Nucleus accumbens (tissue), 56 donors: ENCODE measurements at regions not wholly inside any gene's neighbourhood (a gene's known extent, or its start where the extent isn't known, plus 50 kb on each side); places are given as distances from the start of the nearest gene placed in this dataset.
"Not testable (repeated sequence)": the region's sequence is repeated elsewhere in the genome, so short reads cannot be mapped to it uniquely, and the experiment has no call there.

ENCODE experiments used
- DNase-seq, 56 donors: peaks; one replicate each; lab custom pipeline; 2025; lab: John Stamatoyannopoulos, UW

DNA sequence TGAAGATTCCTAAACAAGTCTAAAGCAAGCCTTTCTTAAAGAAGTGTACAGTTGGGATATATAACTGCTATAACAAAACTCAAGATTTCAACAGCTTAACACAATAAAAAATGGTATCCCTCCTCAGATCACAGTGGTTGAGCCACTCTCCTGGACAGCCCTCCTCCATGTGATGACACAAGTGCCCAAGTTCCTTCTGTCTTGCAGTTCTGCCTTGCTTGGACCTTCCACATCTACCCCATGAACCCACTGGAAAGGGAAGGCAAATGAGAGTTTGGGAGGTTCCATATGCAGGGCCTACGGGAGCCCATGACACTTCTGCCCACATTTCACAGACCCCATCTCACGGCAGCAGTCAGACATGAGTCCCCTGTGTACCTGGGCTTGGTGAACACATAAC is 659.2 kb downstream of the UQCRFS1 start:
- DNase-seq = no peak

DNA sequence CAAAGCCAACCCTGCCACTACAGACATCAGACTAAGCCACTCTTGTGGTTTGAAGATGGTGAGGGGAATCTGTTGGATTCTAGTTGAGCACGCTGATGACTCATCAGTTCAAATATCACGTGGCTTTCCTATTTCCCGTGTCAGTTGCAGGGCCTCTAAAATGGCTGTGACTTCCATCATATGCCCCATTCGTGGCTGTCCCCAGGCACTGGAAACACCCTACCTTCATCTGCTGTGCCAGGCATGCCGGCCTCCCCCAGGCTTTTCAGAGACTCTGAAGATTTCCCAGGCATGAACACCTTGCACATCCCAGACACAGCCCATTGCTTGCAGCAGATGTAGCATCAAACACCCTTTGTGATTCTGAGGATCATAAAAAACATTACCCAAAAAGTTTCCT is 659.9 kb downstream of the UQCRFS1 start:
- DNase-seq = no peak

DNA sequence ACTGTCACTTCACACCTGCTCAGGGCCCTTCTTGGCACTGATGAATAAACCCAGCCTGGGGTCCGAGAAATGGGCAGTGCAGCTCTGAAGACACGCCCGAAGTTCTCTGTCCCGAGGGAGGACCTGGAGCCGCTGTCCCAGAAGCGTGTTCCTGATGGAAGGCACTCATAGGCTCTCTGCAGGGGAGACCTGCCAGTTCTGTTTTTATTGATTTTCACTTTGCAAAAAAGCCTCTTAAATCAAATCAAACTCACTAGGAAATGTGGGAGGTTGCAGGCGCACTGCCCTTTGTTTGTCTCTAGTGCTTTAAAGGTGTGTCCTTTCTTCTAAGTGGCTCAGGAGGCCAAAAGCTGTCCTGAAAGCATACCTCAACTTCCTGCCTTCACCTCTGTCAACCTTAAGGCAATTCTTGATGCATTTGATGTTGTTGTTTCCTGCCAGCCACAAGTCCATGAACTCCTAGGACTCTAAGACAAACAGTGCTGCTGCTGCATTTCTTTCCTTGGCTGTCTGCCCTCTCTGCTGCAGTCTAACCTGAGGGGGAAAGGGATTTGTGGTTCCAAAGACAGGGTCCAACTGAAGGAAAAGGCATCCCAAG is 663.2 kb downstream of the UQCRFS1 start:
- DNase-seq = no peak

DNA sequence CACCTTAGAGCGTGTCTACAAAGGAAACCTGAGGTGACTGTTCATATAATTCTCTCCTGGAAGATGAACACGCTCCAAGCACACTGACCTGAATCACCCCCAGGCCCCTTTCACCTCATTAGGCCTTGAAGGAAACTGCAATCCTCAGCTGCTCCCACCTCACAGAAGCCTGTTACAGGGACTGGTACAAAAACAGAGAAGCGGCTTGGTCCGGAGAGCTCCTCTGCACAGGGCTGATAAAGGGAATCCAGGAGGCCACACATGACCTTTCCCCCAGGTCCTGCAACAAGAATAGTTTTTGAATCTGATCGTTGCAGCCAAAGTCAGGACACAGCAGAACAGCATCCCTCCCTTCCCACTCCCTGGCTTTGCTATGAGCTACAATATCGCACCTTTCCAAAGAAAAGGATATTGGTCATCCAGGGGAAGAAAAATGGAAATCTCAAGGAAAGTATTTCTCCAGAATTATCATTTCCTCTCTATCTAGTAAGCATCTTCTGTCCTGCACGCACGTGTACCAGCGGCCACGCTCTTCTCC is 666.7 kb downstream of the UQCRFS1 start:
- DNase-seq = no peak

DNA sequence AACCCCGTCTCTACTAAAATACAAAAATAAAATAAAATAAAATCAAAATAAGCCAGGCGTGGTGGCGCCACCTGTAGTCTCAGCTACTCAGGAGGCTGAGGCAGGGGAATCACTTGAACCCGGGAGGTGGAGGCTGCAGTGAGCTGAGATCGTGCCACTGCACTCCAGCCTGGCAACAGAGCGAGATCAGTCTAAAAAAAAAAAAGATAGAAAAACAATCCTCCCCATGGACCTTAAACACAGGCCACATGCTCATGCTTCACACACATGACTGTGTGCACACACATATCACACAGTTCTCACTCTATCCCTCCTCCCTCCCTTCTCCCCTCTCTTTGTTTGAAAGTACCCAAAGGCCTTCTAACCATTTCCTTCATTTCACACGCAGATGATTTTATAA is 667.6 kb downstream of the UQCRFS1 start:
- not testable (repeated sequence) for DNase-seq

DNA sequence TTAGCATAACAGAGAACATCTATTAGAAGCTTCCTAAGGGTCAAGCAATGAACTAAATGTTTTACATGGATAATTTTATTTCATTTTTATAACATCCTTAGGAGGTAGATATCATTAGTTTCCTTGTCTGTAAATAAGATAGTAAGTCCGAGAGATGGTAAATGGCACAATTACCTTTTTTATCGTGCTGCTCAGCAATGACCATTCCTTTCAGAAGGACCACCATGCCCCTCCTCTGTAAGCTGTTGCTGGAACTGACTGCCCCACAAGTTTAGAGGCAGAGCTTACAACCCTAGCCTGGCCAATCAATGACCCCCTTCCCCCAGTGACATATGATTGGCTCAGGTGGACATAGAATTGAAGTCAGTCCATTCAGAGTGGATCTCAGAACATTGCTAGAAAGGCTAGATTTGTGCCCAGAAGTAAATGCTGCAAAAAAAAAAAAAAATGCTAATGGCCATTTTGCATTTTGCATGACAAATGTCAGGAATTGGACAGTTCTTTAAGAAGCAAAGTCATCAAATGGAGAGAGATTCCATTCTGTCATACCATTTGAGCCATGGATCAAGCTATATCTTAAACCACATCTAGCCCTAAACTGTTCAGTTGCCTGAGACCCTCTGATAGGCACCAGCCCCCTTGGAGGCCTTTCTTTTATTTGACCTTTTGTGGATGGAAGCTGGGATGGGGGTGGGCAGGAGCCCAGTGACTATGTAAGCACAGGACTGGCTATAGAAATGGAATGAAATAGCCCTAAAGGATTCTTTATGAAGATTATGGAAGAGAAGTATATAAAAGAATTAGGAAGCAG is 668.3 kb downstream of the UQCRFS1 start:
- DNase-seq = no peak

DNA sequence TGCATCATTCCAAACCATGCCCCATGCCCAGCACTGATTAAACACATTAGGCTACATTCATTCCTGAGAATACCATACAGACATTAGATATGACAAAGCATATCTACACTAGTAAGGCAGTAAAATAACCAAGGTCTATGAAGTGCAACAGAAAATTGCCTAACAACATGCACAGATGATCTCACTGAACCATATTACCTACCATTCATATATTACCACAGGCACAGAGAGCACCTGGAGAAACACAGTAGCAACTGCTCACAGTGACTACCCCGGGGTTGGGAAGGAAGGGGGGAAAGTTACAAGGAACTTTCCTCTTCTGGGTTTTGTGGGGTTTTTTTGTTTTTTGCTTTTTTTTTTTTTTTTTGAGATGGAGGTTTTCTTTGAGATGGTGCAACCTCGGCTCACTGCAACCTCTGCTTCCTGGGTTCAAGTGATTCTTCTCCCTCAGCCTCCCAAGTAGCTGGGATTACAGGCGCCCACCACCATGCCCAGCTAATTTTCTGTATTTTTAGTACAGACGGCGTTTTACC is 669.6 kb downstream of the UQCRFS1 start:
- no peak for DNase-seq

DNA sequence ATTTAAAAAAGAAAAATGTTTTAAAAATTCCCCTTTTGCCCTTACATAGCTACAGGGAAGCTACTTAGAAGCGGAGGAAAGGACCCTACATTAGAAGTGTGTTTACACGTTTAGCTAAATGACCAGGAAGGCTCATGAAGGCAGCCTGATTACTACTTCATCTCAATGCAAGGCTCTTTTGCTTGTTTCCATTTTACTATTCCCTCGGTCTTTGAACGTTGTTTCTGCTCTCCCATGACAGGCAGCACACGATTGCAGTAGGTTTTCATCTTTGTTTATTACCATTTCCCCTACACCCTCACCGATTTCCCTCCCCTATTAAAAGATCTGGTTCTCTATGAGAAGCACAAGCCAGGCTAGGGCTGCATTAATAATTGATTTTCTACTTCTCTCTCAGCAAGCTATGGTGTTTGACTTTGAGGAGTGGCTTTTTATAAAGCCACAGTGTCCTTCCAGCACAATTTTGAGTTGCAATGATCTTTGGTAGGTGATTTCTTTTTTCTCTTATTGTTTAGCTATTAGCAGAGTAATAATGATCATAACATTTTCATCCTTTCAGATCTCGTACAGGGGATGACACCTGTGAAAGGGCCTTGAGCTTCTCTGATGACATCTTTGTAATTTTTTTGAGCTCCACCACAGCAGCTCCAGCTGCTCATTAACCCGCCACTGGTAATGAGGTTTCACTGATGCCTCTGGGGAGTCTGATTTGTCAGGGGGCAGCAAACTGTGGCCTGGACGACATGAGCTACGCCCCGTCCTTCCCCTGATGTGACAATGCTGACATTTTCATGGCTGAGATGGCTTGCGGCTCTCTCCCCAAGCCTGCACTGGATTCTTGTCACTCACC is 670.3 kb downstream of the UQCRFS1 start:
- DNase-seq = no peak

DNA sequence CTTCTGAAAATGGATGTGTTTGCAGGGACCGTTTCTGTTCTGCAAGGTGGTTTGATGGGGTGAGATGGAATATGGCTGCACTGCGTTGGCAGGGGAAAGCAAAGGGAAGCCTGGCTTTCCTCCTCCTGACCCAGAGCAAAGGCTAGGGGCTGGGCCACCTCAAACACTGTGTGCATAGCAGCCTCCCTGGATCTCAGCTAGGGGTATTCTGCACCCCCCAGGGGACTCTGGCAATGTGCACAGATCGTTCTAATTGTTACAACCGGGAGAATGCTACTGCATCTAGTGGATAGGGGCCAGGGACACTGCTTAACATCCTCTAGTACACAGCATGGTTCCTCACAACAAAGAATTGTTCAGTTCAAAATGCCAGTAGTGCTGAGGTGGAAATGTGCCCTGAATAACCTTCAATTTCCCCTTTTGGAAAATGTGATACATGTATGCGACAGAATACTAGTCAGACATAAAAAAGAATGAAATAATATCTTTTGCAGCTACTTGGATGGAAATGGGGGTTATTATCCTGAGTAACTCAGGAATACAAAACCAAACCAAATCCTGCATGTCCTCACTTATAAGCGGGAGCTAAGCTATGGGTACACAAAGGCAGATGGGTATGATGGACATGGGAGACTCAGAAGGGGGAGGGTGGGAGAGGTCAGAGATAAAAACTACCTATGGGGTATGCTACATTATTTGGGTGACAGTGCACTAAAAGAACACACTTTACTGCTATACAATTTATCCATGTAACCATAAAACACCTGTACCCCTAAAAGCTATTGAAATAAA is 671.2 kb downstream of the UQCRFS1 start:
- no peak for DNase-seq

DNA sequence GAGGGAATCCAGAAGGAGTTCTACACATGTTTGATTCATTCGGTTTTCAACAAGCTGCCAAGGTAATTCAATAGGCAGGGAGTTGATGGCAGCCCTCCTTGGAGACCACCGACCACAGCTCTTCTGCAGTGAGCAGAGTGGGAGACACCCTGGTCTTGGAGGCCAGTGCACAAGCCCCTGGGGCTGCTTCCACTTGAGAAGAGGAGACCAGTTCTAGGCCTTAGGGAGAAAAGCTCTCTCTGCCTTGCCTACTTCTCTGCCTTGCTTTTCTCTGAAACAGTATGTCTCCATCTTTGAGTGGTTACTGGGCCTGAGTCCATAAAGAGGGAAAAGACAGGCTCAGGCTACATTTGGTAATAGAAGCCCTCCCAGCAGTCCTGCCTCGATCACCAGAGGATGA is 671.9 kb downstream of the UQCRFS1 start:
- no peak for DNase-seq

DNA sequence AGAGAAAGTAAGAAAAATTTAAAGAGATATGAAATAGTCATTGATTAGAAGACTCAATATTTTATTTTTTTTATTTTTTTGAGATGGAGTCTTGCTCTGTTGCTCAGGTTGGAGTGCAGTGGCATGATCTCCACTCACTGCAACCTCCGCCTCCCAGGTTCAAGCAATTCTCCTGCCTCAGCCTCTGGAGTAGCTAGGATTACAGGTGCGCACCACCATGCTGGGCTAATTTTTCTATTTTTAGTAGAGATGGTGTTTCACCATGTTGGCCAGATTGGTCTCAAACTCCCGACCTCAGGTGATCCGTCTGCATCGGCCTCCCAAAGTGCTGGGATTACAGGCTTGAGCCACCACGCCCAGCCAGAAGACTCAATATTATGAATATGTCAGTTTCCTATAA is 672.6 kb downstream of the UQCRFS1 start:
- DNase-seq = not testable (repeated sequence)

DNA sequence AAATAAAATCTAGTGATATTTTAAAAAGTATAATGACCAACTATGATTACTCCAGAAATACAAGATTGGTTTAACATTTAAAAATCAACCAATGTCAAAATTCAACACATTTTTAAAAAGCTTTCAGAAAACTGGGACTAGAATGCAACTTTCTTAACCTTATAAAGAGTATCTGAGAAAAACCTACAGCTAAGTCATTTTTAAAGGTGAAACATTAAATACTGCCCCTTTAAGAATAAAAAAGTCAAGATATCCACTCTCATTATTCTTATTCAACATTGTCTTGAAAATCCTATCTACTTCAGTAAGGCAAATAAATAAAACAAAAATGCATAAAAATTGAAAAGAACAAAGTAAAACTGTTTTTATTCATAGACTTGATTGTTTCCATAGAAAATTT is 673.2 kb downstream of the UQCRFS1 start:
- DNase-seq = no peak

DNA sequence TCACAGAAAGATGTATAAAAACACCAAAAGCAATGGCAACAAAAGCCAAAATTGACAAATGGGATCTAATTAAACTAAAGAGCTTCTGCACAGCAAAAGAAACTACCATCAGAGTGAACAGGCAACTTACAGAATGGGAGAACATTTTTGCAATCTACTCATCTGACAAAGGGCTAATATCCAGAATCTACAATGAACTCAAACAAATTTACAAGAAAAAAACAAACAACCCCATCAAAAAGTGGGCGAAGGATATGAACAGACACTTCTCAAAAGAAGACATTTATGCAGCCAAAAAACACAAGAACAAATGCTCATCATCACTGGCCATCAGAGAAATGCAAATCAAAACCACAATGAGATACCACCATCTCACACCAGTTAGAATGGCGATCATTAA is 674.4 kb downstream of the UQCRFS1 start:
- DNase-seq = not testable (repeated sequence)

DNA sequence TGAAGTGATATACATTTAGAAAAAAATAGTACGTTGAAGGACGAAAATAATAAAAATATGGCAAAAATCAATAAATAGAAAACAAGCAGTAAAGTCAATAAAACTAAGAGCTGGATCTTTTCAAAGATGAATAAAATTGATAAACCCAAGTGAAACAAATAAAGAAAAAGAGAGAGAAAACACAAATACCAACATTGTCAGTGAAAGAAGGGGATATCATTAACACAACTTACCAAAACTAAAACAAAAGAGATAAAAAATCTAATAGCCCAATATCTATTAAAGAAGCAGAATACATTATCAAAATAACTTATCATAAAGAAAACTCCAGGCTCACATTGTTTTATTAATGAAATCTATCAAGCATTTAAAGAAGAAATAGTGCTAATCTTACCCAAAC is 675.1 kb downstream of the UQCRFS1 start:
- DNase-seq = no peak

DNA sequence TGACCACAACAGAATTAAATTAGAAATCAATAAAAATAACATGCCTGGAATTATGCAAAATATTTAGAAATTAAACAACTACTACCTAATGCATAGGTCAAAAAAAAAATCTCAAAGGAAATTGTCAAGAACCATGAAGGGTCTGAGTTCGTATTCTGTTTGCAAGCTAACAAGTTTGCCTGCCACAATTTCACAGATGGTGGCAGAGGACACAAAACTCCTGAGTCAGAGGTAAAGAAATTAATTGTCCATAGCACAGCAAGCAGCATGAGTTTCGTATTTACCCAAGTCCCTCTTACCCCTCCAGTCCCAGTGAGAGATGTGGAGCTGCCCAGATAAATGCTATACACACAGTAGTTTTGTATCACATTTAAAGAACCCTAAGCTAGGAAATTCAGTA is 675.9 kb downstream of the UQCRFS1 start:
- DNase-seq = no peak

DNA sequence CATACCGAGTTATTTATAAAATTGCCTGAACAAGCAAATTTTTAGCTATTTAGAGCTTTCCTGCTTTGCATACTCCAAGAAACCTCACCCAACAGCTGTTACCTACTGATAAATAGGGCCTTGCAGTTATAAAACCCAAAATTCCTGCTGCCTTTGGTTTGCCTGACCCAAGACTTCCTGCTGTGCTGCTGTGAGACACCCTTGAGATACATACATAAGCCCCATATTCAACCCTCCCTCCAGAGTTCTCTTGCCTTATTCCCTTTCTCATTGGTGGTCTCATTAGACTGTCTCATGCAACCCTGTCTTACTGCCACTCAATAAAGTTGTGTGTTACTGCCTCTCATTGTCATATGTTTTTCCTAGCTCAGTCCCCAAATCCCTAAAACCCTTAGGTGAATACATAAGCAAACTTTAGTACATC is 677.6 kb downstream of the UQCRFS1 start:
- no peak for DNase-seq

DNA sequence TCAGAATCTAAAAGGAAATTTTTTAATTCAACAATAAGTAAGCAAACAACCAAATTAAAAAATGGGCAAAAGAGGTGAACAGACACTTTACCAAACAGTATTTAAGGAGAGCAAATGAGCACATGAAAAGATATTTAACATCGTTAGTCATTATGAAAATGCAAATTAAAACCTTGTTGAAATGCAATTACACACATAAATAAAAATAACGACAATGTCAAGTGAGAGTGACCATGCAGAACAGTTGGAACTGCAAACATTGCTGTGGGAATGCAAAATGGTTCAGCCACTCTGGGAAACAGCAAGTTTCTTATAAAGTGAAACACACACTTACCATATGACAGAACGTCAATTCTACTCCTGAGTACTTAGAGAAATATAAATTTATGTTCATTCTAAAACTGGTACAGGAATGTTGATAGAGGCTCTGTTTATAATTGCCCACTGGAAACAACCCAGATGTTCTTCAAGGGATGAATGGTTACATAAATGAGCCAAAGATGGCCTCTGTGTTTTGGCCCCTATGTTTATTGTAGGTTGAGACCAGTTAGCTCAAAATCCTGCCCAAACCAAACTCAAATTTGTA is 678.1 kb downstream of the UQCRFS1 start:
- no peak for DNase-seq

DNA sequence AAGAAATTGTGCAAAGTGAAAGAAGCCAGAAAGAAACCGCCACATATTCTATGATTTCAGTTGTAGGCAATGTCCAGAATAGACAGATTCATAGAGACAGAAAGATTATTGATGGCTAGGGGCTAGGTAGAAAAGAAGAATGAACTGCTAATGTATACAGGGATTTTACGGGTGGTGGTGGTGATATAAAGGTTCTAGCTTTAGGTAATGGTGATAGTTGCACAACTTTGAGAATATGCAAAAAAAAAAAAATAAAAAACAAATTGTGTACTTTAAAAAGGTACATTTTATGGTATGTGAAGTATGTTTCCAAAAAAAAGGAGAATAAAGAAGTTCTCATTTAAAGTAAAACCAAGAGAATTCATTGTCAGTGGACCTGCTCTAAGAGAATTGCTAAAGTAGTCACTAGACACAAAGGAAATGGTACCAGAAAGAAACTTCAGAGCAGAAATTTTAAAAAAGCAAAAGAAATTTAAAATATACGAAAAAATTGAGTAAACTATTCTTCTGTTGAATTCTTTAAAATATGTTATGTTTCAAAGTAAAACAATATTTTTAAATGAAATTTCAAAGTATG is 680.1 kb downstream of the UQCRFS1 start:
- no peak for DNase-seq

DNA sequence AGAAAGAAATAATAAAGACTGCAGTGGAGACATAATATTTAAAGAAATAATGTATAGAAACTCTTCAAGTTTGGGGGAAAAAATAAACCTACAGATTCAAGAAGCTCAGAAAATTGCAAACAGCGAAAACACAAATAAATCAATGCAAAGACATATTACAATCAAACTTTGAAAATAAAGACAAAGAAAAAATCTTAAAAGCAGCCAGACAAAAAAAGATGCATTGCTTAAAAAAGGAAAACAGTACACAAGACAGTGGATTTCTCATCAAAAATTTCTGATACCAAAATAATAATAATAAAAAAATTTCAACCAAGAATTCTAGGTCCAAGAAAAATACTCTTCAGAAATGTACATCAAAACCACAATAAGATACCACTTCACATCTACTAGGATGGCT is 681.0 kb downstream of the UQCRFS1 start:
- DNase-seq = no peak
